ENCODE measurements at regions not wholly inside any gene's neighbourhood (a gene's known extent, or its start where the extent isn't known, plus 50 kb on each side); places are given as distances from the start of the nearest gene placed in this dataset.
A peak's percentile ranks its signal among the peaks of the same experiment; 100 is the strongest.
"Not testable (repeated sequence)": the region's sequence is repeated elsewhere in the genome, so short reads cannot be mapped to it uniquely, and the experiment has no call there.

- no peak for DNase-seq
These were observed 51.2 kb upstream of the PRR23C start for GRCh38 chr3:139095803-139096466.

- DNase-seq: no peak
These were observed 52.0 kb upstream of the PRR23C start for GRCh38 chr3:139096670-139097069.

- DNase-seq: no peak
These were observed 53.7 kb upstream of the PRR23C start for GRCh38 chr3:139098391-139098790.

- DNase-seq: no peak
These were observed 55.5 kb upstream of the PRR23C start for GRCh38 chr3:139099968-139100817.

GRCh38 chr3:139100821-139101220 is 56.1 kb upstream of the PRR23C start:
- no peak for DNase-seq

GRCh38 chr3:139101396-139101795 is 56.7 kb upstream of the PRR23C start:
- DNase-seq: no peak

GRCh38 chr3:139103484-139103883 is 58.8 kb upstream of the PRR23C start:
- no peak for DNase-seq

- no peak for DNase-seq
These were observed 59.4 kb upstream of the PRR23C start for GRCh38 chr3:139104062-139104461.

GRCh38 chr3:139105154-139105702 is 60.5 kb upstream of the PRR23C start:
- DNase-seq: no peak

- DNase-seq: no peak
These were observed 61.6 kb upstream of the PRR23C start for GRCh38 chr3:139106013-139106932.

- no peak for DNase-seq
These were observed 62.9 kb upstream of the PRR23C start for GRCh38 chr3:139107424-139108252.

- no peak for DNase-seq
These were observed 63.7 kb upstream of the PRR23C start for GRCh38 chr3:139108253-139108969.

- DNase-seq: no peak
These were observed 64.6 kb upstream of the PRR23C start for GRCh38 chr3:139109271-139109670.

GRCh38 chr3:139110072-139110830 is 65.6 kb upstream of the PRR23C start:
- no peak for DNase-seq

GRCh38 chr3:139110929-139111328 is 66.2 kb upstream of the PRR23C start:
- DNase-seq: not testable (repeated sequence)

GRCh38 chr3:139111392-139112229 is 66.9 kb upstream of the PRR23C start:
- DNase-seq: peak in 3 of 5 donors; percentile 21 to 39 (median 36)

- DNase-seq: no peak
These were observed 67.5 kb upstream of the PRR23C start for GRCh38 chr3:139112230-139112558.

GRCh38 chr3:139113231-139113992 is 68.7 kb upstream of the PRR23C start:
- DNase-seq: no peak

- peak in 1 of 5 donors; percentile 13 for DNase-seq
These were observed 69.3 kb upstream of the PRR23C start for GRCh38 chr3:139113993-139114375.

All from T-helper 1 cell (primary cell).